BLaER1 treated with 17β-estradiol and CSF1 and Interleukin-3, amounts not matched to agents 10 nM and 100 nM (cell line): ENCODE measurements at regions not wholly inside any gene's neighbourhood (a gene's known extent, or its start where the extent isn't known, plus 50 kb on each side); places are given as distances from the start of the nearest gene placed in this dataset.

ENCODE experiments used
- H3K27ac ChIP-seq, 11 experiments: shearing (Covaris generic); formaldehyde crosslinking; 2 replicates each; pipeline ENCODE4 v1.8.1; 2022
- H3K27me3 ChIP-seq, 11 experiments: shearing (Covaris generic); formaldehyde crosslinking; 2 replicates each; pipeline ENCODE4 v1.8.1; 2022
- H3K36me3 ChIP-seq, 11 experiments: shearing (Covaris generic); formaldehyde crosslinking; 2 replicates each; pipeline ENCODE4 v1.8.1; 2022
- H3K4me1 ChIP-seq, 10 experiments: shearing (Covaris generic); formaldehyde crosslinking; 2 replicates each; pipeline ENCODE4 v1.8.1; 2022
- H3K4me2 ChIP-seq, 11 experiments: shearing (Covaris generic); formaldehyde crosslinking; 2 replicates each; pipeline ENCODE4 v1.8.1; 2022
- H3K4me3 ChIP-seq, 10 experiments: shearing (Covaris generic); formaldehyde crosslinking; 2 replicates each; pipeline ENCODE4 v1.8.1; 2022
- H3K9ac ChIP-seq, 11 experiments: shearing (Covaris generic); formaldehyde crosslinking; 2 replicates each; pipeline ENCODE4 v1.8.1; 2022
- H3K9me3 ChIP-seq, 11 experiments: shearing (Covaris generic); formaldehyde crosslinking; replicated peaks in 1 of 11; 2 replicates each; pipeline ENCODE4 v1.8.1; 2022
- H4K20me1 ChIP-seq, 11 experiments: shearing (Covaris generic); formaldehyde crosslinking; 2 replicates each; pipeline ENCODE4 v1.8.1; 2022
- Cebpa-rat ChIP-seq, 11 experiments: shearing (Covaris generic); IDR thresholded peaks; 2 replicates each; pipeline ENCODE4 v1.8.1; 2022

GRCh38 chrX:27890611-27891010 lies 82.8 kb downstream of the MAGEB10 start:
- H3K27ac ChIP-seq: no peak overlapping the region
- H3K4me1 ChIP-seq: no peaks in the 10 kb centered on the region
- TF ChIP-seq Cebpa-rat (IDR thresholded peaks at IDR 0.05): no peak
- H4K20me1 ChIP-seq: 0 out of 22 replicates have a peak, but pooled peaks cover 0 to 5% (median 0%) of the 10 kb centered on the region in 11 experiments
- no peak overlapping the region for H3K9ac ChIP-seq
- no peaks in the 10 kb centered on the region for H3K36me3 ChIP-seq
- H3K9me3 ChIP-seq: 0 out of 22 replicates have a peak, but pooled peaks cover 0 to 7% (median 0%) of the 10 kb centered on the region in 11 experiments
- no peak overlapping the region for H3K4me3 ChIP-seq
- H3K27me3 ChIP-seq: peaks cover 70 to 99% (median 94%) of the 10 kb centered on the region in 11 experiments
- H3K4me2 ChIP-seq: no peak overlapping the region

DNA sequence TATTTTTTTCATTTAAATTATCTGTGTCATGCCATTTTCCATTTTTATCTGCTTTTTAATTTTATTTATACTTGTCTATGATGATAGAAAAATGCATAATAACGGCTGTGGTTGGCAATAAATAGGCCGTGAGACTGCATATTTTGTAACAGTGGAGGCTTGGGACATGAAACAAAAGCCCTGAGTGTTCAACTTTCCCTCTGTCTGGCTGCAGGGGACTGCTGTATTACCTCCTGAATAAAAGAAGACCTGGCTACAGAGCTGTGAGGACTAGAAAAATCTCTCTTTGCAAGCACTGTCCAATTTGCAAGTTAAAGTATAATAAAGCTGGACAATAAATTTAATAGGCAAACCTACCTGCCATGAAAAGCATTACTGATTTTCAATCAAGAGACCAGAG lies 82.1 kb downstream of the MAGEB10 start:
- no peak overlapping the region for H3K27ac ChIP-seq
- no peaks in the 10 kb centered on the region for H3K36me3 ChIP-seq
- H3K9me3 ChIP-seq: 0 out of 22 replicates have a peak, but pooled peaks cover 0 to 7% (median 0%) of the 10 kb centered on the region in 11 experiments
- no peaks in the 10 kb centered on the region for H3K4me1 ChIP-seq
- H3K4me2 ChIP-seq: no peak overlapping the region
- peaks cover 71 to 100% (median 96%) of the 10 kb centered on the region in 11 experiments for H3K27me3 ChIP-seq
- TF ChIP-seq Cebpa-rat (IDR thresholded peaks at IDR 0.05): no peak
- H4K20me1 ChIP-seq: peaks cover 0 to 5% (median 0%) of the 10 kb centered on the region in 11 experiments; a peak in 1 of 22 replicates
- H3K4me3 ChIP-seq: no peak overlapping the region
- no peak overlapping the region for H3K9ac ChIP-seq

- H3K4me2 ChIP-seq: no peak overlapping the region
- TF ChIP-seq Cebpa-rat (IDR thresholded peaks at IDR 0.05): no peak
- H3K27ac ChIP-seq: no peak overlapping the region
- H3K36me3 ChIP-seq: no peaks in the 10 kb centered on the region
- H3K27me3 ChIP-seq: peaks cover 78 to 100% (median 94%) of the 10 kb centered on the region in 11 experiments
- no peaks in the 10 kb centered on the region; a peak in 1 of 22 replicates for H4K20me1 ChIP-seq
- no peak overlapping the region for H3K9ac ChIP-seq
- H3K4me3 ChIP-seq: no peak overlapping the region
- no peaks in the 10 kb centered on the region for H3K4me1 ChIP-seq
- H3K9me3 ChIP-seq: 0 out of 22 replicates have a peak, but pooled peaks cover 0 to 7% (median 0%) of the 10 kb centered on the region in 11 experiments
These were observed 76.9 kb downstream of the MAGEB10 start for GRCh38 chrX:27884654-27885053.

- Histone ChIP-seq H4K20me1 (no peaks in the 10 kb centered on the region; a peak in 1 of 22 replicates), H3K4me3 (no peak overlapping the region), H3K27me3 (peaks cover 75 to 100% (median 94%) of the 10 kb centered on the region in 11 experiments), H3K4me1 (no peaks in the 10 kb centered on the region), H3K27ac (no peak overlapping the region), H3K9me3 (0 out of 22 replicates have a peak, but pooled peaks cover 0 to 7% (median 0%) of the 10 kb centered on the region in 11 experiments), H3K9ac (no peak overlapping the region), H3K36me3 (no peaks in the 10 kb centered on the region), H3K4me2 (no peak overlapping the region)
- no peak for TF ChIP-seq Cebpa-rat (IDR thresholded peaks at IDR 0.05)
These were observed 75.8 kb downstream of the MAGEB10 start for GRCh38 chrX:27883468-27884092.

DNA sequence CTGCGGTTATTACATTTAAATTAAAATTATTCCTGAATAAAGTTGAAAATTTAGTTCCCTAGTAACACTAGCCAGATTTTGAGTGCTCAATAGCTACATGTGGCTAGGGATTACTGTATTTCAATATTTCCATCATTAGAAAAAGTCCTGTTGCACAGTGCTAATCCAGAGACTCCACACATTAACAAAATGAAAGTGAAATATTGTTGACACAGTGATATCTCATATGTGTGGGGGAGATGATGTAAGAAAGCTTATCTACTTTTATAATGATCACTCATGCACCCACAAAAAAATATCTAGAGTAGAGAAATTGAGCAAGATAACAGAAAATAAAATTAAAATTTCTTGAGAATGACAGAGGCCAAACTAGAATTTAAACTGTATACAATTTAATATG lies 74.9 kb downstream of the MAGEB10 start:
- Histone ChIP-seq H3K4me1 (no peaks in the 10 kb centered on the region), H4K20me1 (no peaks in the 10 kb centered on the region; a peak in 1 of 22 replicates), H3K36me3 (no peaks in the 10 kb centered on the region), H3K9me3 (0 out of 22 replicates have a peak, but pooled peaks cover 0 to 5% (median 0%) of the 10 kb centered on the region in 11 experiments), H3K4me2 (no peak overlapping the region), H3K9ac (no peak overlapping the region), H3K4me3 (no peak overlapping the region), H3K27ac (no peak overlapping the region), H3K27me3 (peaks cover 76 to 100% (median 94%) of the 10 kb centered on the region in 11 experiments)
- no peak for TF ChIP-seq Cebpa-rat (IDR thresholded peaks at IDR 0.05)

DNA sequence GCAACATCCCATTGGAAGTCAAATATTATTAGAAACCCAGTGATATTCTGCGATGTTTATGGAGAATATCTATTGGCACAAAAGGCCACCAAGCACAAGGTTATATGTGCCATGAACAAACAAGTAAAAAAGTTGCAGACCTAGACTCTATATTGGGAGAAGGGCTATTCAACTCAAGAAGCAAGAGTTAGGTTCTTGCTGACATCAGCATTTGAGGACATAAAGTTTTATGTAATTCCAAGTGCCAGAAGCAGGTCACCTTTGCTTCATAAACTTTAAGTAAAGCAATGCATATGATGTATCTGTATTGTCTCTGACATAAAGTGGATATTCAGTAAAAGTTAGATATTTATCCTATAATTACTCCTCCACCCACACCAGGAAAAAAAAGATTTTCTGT lies 71.1 kb downstream of the MAGEB10 start:
- H3K36me3 ChIP-seq: no peaks in the 10 kb centered on the region
- H3K4me1 ChIP-seq: no peaks in the 10 kb centered on the region
- H4K20me1 ChIP-seq: 0 out of 22 replicates have a peak, but pooled peaks cover 0 to 4% (median 0%) of the 10 kb centered on the region in 11 experiments
- no peak overlapping the region for H3K9ac ChIP-seq
- H3K4me3 ChIP-seq: no peak overlapping the region
- H3K9me3 ChIP-seq: no peaks in the 10 kb centered on the region
- no peak overlapping the region for H3K27ac ChIP-seq
- H3K27me3 ChIP-seq: peaks cover 80 to 100% (median 97%) of the 10 kb centered on the region in 11 experiments
- TF ChIP-seq Cebpa-rat (IDR thresholded peaks at IDR 0.05): no peak
- H3K4me2 ChIP-seq: no peak overlapping the region
